GM21717 (cell line): ENCODE measurements at regions not wholly inside any gene's neighbourhood (a gene's known extent, or its start where the extent isn't known, plus 50 kb on each side); places are given as distances from the start of the nearest gene placed in this dataset.
A peak's percentile ranks its signal among the peaks of the same experiment; 100 is the strongest.

Experiments used
- ATAC-seq: cut with Tn5 transposase; IDR thresholded peaks from one replicate; pipeline ENCODE4 v1.9.1; 2021; ENCODE audit warnings: mild to moderate bottlenecking, moderate library complexity; ENCODE audit not compliant: unreplicated experiment

- ATAC-seq = peak; percentile 63
Observed at GRCh38 chr4:115956054-115956796, 842.8 kb upstream of the NDST4 start.

GRCh38 chr4:115950806-115951205 is 837.4 kb upstream of the NDST4 start:
- ATAC-seq = no peak

- ATAC-seq = peak; percentile 91
Observed at GRCh38 chr4:115949974-115950743, 836.7 kb upstream of the NDST4 start.

GRCh38 chr4:115945026-115945425 is 831.6 kb upstream of the NDST4 start:
- ATAC-seq = no peak

DNA sequence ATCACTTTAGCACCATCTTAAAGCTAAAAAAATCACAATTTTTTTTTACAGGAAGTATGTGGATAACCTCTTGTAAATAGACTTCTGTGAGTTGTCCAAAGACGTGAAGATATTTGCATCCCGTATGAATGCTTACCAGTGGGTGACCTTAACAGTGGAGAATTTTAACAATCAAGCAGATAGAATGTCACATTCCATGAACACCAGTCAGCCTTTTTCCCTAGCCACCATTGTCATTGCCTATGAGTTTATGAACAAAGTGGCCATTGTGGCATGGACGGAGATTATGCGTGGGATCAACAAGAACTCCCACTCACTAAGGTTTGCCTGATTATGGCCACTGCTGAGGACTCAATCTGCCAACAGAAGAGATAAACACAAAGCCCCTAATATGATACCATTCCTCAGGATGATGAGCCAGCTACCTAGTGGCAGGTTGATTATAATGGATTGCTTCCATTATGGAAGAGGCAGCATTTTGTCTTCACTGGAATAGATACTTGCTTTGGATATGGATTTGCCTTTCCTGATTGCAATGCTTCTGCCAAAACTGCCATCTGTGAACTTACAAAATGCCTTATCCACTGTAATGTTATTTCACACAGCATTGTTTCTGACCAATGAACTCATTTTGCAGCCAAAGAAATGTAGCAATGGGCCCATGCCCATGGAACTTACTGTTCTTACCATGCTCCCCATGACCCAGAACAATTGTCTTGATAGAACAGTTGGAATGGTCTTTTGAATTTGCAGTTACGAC is 830.9 kb upstream of the NDST4 start:
- no peak for ATAC-seq

GRCh38 chr4:115938764-115939443 is 825.5 kb upstream of the NDST4 start:
- ATAC-seq = no peak

GRCh38 chr4:115929373-115929772 is 816.0 kb upstream of the NDST4 start:
- ATAC-seq = no peak

- no peak for ATAC-seq
Observed at GRCh38 chr4:115927382-115927781, 814.0 kb upstream of the NDST4 start.

- no peak for ATAC-seq
Observed at GRCh38 chr4:115923152-115923551, 809.7 kb upstream of the NDST4 start.

DNA sequence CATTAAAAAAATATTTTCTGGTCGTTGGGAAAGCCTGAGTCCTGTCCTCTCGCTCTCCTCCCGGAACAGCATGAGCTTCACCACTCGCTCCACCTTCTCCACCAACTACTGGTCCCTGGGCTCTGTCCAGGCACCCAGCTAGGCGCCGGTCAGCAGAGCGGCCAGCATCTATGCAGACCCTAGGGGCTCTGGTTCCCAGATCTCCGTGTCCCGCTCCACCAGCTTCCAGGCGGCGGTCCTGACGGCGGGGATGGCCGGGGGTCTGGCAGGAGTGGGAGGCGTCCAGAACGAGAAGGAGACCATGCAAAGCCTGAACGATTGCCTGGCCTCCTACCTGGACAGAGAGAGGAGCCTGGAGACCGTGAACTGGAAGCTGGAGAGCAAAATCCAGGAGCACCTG is 807.2 kb upstream of the NDST4 start:
- no peak for ATAC-seq

DNA sequence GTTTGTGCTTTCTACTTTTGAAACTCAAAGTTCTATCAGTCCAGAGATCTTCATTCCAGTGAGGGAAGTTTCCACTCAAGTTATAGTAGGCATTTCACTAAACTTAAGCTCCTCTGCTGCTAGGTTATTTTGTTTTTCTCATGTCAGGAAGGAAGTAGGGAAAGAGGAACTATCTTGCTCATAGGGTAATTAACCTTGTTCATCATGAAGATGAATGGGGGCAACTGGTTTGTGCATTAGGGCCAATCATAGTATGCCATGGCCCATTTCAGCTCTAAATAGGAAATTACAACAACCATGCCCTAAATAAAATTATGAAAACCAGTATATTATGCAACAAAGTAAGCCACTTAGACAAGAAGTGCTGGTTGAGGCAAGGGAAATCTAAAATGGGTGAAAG is 804.7 kb upstream of the NDST4 start:
- ATAC-seq = no peak

DNA sequence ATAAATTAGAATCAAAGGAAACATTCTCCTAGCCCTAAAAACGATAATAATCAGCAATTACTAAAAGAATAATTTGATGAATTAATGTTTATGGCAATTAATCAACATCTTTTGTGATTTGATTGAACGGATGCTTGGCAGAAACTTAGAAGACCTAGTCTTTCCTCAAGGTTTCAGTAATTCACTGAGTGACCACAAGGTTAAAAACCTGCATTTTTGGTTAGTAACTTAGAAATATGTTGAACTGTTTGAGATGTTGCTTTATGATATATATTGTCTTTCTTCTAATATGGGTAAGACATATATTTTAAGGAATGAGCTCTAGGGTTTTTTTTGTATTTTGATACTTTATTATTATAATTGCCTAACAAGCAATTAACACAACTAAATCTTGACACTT is 793.0 kb upstream of the NDST4 start:
- no peak for ATAC-seq

- ATAC-seq = no peak
Observed at GRCh38 chr4:115883847-115884246, 770.4 kb upstream of the NDST4 start.

DNA sequence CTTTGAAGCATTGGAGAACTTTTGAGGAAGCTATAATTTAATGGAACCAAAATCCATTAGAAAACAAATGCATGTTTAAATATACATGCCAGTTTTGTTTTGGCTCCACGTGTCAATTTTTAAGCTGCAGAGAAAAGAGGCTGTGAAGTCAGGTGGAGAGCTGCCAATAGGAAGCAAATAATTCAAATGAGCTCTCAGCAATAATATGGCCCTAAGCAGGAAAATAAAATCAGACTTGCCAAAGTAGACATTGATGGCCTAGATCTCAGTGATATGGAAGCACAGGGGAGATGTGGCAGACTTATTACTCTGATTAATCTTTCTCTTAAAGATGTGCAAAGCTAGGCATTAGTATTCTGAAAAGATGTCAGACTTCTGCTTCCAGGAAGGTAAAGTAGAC is 769.8 kb upstream of the NDST4 start:
- ATAC-seq = no peak

- ATAC-seq = no peak
Observed at GRCh38 chr4:115873048-115873447, 759.6 kb upstream of the NDST4 start.

DNA sequence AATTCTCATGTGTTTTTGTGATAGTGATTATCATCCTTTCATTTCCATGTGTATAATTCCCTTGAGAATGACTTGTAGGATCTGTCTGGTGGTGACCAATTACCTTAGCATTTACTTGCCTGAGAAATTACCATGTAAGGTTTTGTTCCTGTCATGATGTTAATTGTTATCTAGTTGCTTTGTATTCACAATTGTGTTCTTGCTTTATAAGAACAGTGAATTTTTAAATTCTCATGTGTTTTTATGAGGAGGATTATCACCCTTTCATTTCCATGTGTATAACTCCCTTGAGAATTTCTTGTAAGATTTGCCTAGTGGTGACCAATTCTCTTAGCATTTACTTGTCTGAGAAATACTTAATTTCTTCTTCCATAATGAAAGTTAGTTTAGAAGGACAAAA is 758.2 kb upstream of the NDST4 start:
- ATAC-seq = no peak

- no peak for ATAC-seq
Observed at GRCh38 chr4:115866364-115866896, 753.0 kb upstream of the NDST4 start.

- ATAC-seq = no peak
Observed at GRCh38 chr4:115865736-115866135, 752.3 kb upstream of the NDST4 start.

DNA sequence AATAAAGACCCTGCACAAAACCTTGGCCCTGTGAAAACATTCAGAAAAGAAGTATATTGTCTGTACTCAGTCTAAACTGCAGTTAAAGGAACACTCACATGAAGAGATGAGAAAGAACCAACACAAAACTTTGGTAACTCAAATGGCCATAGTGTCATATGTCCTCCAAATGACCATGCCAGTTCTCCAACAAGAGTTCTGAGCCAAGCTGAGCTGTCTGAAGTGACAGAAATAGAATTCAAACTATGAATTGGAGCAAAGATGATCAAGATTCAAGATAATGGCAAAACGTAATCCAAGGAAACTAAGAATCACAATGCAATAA is 739.3 kb upstream of the NDST4 start:
- no peak for ATAC-seq

DNA sequence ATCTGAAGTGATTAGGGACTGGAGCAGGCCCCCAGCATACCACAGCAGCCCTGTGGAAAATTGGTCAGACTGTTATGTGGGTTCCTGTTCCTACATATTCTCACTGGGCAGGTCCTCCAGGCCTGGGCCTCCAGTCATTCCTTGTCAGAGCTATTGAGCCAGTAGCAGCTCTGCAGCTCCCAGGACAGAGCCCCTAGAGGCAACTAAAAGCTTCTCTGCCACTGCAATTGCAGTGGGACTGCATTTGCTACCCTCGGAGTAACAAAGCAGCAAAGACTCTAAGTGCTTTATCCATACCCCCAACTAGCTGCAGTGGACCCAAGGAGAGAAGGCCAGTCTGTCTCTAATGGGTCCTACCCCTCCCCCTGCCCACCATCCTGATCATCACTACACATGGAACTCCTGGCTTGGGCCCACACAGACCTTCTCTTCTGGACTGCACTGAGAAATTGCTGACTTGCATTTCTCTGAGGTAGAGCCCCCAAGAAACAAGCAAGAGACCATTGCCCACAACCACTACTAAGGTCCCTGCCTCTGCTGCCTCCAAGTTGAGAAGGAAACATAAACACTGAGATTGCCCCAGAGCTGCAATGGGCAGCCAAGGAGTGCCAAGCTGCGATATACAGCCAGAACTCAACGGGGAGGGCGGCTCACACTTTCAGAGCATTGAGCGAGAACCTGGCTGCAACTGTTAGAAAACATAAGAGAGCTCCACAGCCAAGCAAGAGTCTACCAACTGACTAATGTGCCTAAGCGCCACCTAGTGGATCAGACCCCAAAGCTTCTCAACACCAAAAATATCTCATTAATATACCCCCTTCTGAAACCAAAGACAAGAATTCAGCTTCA is 738.7 kb upstream of the NDST4 start:
- ATAC-seq = peak; percentile 76
